NCI-H2029 treated with DMSO at 0.1 percent for 48 hours (cell line): ENCODE measurements at regions not wholly inside any gene's neighbourhood (a gene's known extent, or its start where the extent isn't known, plus 50 kb on each side); places are given as distances from the start of the nearest gene placed in this dataset.
"Not testable (repeated sequence)": the region's sequence is repeated elsewhere in the genome, so short reads cannot be mapped to it uniquely, and the experiment has no call there.

Experiments
- DNase-seq: peaks from one replicate; lab custom pipeline; 2025; lab: John Stamatoyannopoulos, UW

- DNase-seq, result not testable (repeated sequence)
These were observed 56.2 kb upstream of the CCZ1B start for GRCh38 chr7:6882321-6882721.

GRCh38 chr7:6883756-6884155 is 57.7 kb upstream of the CCZ1B start:
- not testable (repeated sequence) for DNase-seq

GRCh38 chr7:6886198-6886597 is 60.1 kb upstream of the CCZ1B start:
- DNase-seq, result no peak

- DNase-seq, result not testable (repeated sequence)
These were observed 62.4 kb upstream of the CCZ1B start for GRCh38 chr7:6888267-6889045.

GRCh38 chr7:6889252-6889812 is 63.3 kb upstream of the CCZ1B start:
- no peak for DNase-seq

- peak; percentile 25 for DNase-seq
These were observed 76.0 kb upstream of the CCZ1B start for GRCh38 chr7:6902097-6902518.

- not testable (repeated sequence) for DNase-seq
These were observed 77.2 kb upstream of the CCZ1B start for GRCh38 chr7:6903289-6903688.

GRCh38 chr7:6903792-6904191 is 77.7 kb upstream of the CCZ1B start:
- not testable (repeated sequence) for DNase-seq

- DNase-seq, result no peak
These were observed 91.2 kb upstream of the CCZ1B start for GRCh38 chr7:6917258-6917657.

GRCh38 chr7:6919169-6919568 is 93.1 kb upstream of the CCZ1B start:
- DNase-seq, result not testable (repeated sequence)

GRCh38 chr7:6924523-6924922 is 98.4 kb upstream of the CCZ1B start:
- DNase-seq, result not testable (repeated sequence)

GRCh38 chr7:6926193-6927174 is 100.4 kb upstream of the CCZ1B start:
- not testable (repeated sequence) for DNase-seq

- DNase-seq, result not testable (repeated sequence)
These were observed 101.6 kb upstream of the CCZ1B start for GRCh38 chr7:6927643-6928042.

- not testable (repeated sequence) for DNase-seq
These were observed 103.5 kb upstream of the CCZ1B start for GRCh38 chr7:6929588-6929987.

- not testable (repeated sequence) for DNase-seq
These were observed 104.1 kb upstream of the CCZ1B start for GRCh38 chr7:6930081-6930635.

- DNase-seq, result not testable (repeated sequence)
These were observed 104.7 kb upstream of the CCZ1B start for GRCh38 chr7:6930787-6931186.

- not testable (repeated sequence) for DNase-seq
These were observed 105.4 kb upstream of the CCZ1B start for GRCh38 chr7:6931456-6931855.

GRCh38 chr7:6933954-6934632 is 108.0 kb upstream of the CCZ1B start:
- DNase-seq, result not testable (repeated sequence)

GRCh38 chr7:6934981-6935380 is 108.9 kb upstream of the CCZ1B start:
- DNase-seq, result no peak

GRCh38 chr7:6936626-6937025 is 110.6 kb upstream of the CCZ1B start:
- not testable (repeated sequence) for DNase-seq

- DNase-seq, result not testable (repeated sequence)
These were observed 111.7 kb upstream of the CCZ1B start for GRCh38 chr7:6937746-6938145.
